Trophoblast cell (in vitro differentiated cells and primary cell): ENCODE measurements at regions not wholly inside any gene's neighbourhood (a gene's known extent, or its start where the extent isn't known, plus 50 kb on each side); places are given as distances from the start of the nearest gene placed in this dataset.

Experiments
- DNase-seq, 2 donors: peaks; one replicate each; pipeline ENCODE4 v3.0.0-alpha.2; 2016
- H2AFZ ChIP-seq: 2 replicates; pipeline ENCODE4 v1.6.1; 2013; ENCODE audit warnings: low read length, moderate library complexity, mild to moderate bottlenecking; ENCODE audit not compliant: insufficient read depth, poor library complexity
- H2AK5ac ChIP-seq: 2 replicates; pipeline ENCODE4 v1.6.1; 2013; ENCODE audit warnings: mild to moderate bottlenecking, low read length
- H2BK120ac ChIP-seq: 2 replicates; pipeline ENCODE4 v1.6.1; 2013; ENCODE audit warnings: low read length, mild to moderate bottlenecking, moderate library complexity; ENCODE audit not compliant: insufficient read depth, poor library complexity
- H2BK12ac ChIP-seq: 2 replicates; pipeline ENCODE4 v1.6.1; 2013; ENCODE audit warnings: mild to moderate bottlenecking, low read length, moderate library complexity
- H2BK5ac ChIP-seq: 2 replicates; pipeline ENCODE4 v1.6.1; 2013; ENCODE audit warnings: low read length, low read depth, moderate library complexity, mild to moderate bottlenecking; ENCODE audit not compliant: poor library complexity
- H3K14ac ChIP-seq: 2 replicates; pipeline ENCODE4 v1.6.1; 2013; ENCODE audit warnings: mild to moderate bottlenecking, low read length
- H3K18ac ChIP-seq: 2 replicates; pipeline ENCODE4 v1.6.1; 2013; ENCODE audit warnings: mild to moderate bottlenecking, low read length
- H3K23ac ChIP-seq: 2 replicates; pipeline ENCODE4 v1.6.1; 2013; ENCODE audit warnings: low read length
- H3K27ac ChIP-seq: 2 replicates; pipeline ENCODE4 v1.5.1; 2013; ENCODE audit warnings: low read depth, mild to moderate bottlenecking, inconsistent platforms, low read length, moderate library complexity
- H3K27me3 ChIP-seq: 2 replicates; pipeline ENCODE4 v1.6.1; 2013; ENCODE audit warnings: inconsistent platforms, mild to moderate bottlenecking, low read length, moderate library complexity; ENCODE audit not compliant: insufficient read depth
- H3K36me3 ChIP-seq, 2 experiments: 1 replicate in 1 of 2; 2 replicates in 1 of 2; pipeline ENCODE4 v1.6.1; 2013; ENCODE audit warnings: low read length in 2 of 2, mild to moderate bottlenecking in 2 of 2, moderate library complexity in 1 of 2; ENCODE audit not compliant: insufficient read depth in 2 of 2, control insufficient read depth in 1 of 2
- H3K4ac ChIP-seq: 2 replicates; pipeline ENCODE4 v1.6.1; 2013; ENCODE audit warnings: low read depth, mild to moderate bottlenecking, low read length, moderate library complexity
- H3K4me1 ChIP-seq, 2 experiments: 1 replicate in 1 of 2; 2 replicates in 1 of 2; pipeline ENCODE4 v1.6.1; 2013; ENCODE audit warnings: low read length in 2 of 2, mild to moderate bottlenecking in 2 of 2, moderate library complexity in 1 of 2; ENCODE audit not compliant: insufficient read depth in 2 of 2, control insufficient read depth in 1 of 2
- H3K4me2 ChIP-seq: 2 replicates; pipeline ENCODE4 v1.6.1; 2013; ENCODE audit warnings: inconsistent platforms, mild to moderate bottlenecking, low read length, moderate library complexity
- H3K4me3 ChIP-seq: 2 replicates; pipeline ENCODE4 v1.5.1; 2013; ENCODE audit warnings: mild to moderate bottlenecking, low read depth, low read length, inconsistent platforms
- H3K79me1 ChIP-seq: one replicate; pipeline ENCODE4 v1.6.1; 2013; ENCODE audit warnings: low read length
- H3K79me2 ChIP-seq: 2 replicates; pipeline ENCODE4 v1.6.1; 2013; ENCODE audit warnings: low read length, mild to moderate bottlenecking; ENCODE audit not compliant: control insufficient read depth, insufficient read depth, poor library complexity
- H3K9ac ChIP-seq: 2 replicates; pipeline ENCODE4 v1.6.1; 2013; ENCODE audit warnings: mild to moderate bottlenecking, low read length
- H3K9me3 ChIP-seq: 2 replicates; pipeline ENCODE4 v1.6.1; 2013; ENCODE audit warnings: low read depth, mild to moderate bottlenecking, control low read depth, inconsistent platforms, low read length; ENCODE audit not compliant: insufficient read depth
- H4K12ac ChIP-seq: 2 replicates; pipeline ENCODE4 v1.6.1; 2013; ENCODE audit warnings: low read depth, mild to moderate bottlenecking, low read length, moderate library complexity
- H4K8ac ChIP-seq: 2 replicates; pipeline ENCODE4 v1.6.1; 2013; ENCODE audit warnings: low read depth, mild to moderate bottlenecking, low read length, moderate library complexity
- H4K91ac ChIP-seq: one replicate; pipeline ENCODE4 v1.6.1; 2013; ENCODE audit warnings: low read depth, mild to moderate bottlenecking, low read length, moderate library complexity
- WGBS: extraction: QIAGEN DNeasy Blood & Tissue Kit; methylation state at CpG from one replicate; pipeline ENCODE4 v1.1.7; 2013; ENCODE audit warnings: missing lambda C conversion rate; ENCODE audit not compliant: insufficient read length, insufficient coverage; ENCODE audit errors: extremely low coverage; 5-methylcytosine and 5-hydroxymethylcytosine counted together

GRCh38 chr11:127226949-127227348 lies 226.4 kb upstream of the KIRREL3 start:
- Histone ChIP-seq H3K14ac (no peak overlapping the region), H3K9me3 (no peaks in the 10 kb centered on the region), H4K8ac (no peak overlapping the region), H3K79me1 (no peaks in the 10 kb centered on the region), H3K36me3 (no peaks in the 10 kb centered on the region), H3K79me2 (no peaks in the 10 kb centered on the region), H3K18ac (no peak overlapping the region), H4K12ac (no peak overlapping the region), H3K23ac (no peak overlapping the region), H3K4me1 (no peaks in the 10 kb centered on the region), H3K27ac (no peak overlapping the region), H2AFZ (no peak overlapping the region), H3K4me2 (no peak overlapping the region), H2BK12ac (no peak overlapping the region), H2AK5ac (no peak overlapping the region), H3K9ac (no peak overlapping the region), H3K27me3 (no peaks in the 10 kb centered on the region), H3K4me3 (no peak overlapping the region), H2BK5ac (no peak overlapping the region), H4K91ac (no peak overlapping the region), H3K4ac (no peak overlapping the region), H2BK120ac (no peak overlapping the region)
- DNase-seq, result no peak
- WGBS, result no CpG with 5 or more reads among the region's 2 CpGs

- H4K8ac ChIP-seq, result no peak overlapping the region
- H3K23ac ChIP-seq, result no peak overlapping the region
- no peaks in the 10 kb centered on the region for H3K4me1 ChIP-seq
- no peak overlapping the region for H3K9ac ChIP-seq
- no peak overlapping the region for H2BK5ac ChIP-seq
- DNase-seq, result no peak
- H3K18ac ChIP-seq, result no peak overlapping the region
- H2BK12ac ChIP-seq, result no peak overlapping the region
- H4K91ac ChIP-seq, result no peak overlapping the region
- no peaks in the 10 kb centered on the region for H3K79me1 ChIP-seq
- H3K79me2 ChIP-seq, result no peaks in the 10 kb centered on the region
- H4K12ac ChIP-seq, result no peak overlapping the region
- WGBS, result no CpG with 5 or more reads among the region's 1 CpG
- no peak overlapping the region for H2BK120ac ChIP-seq
- no peak overlapping the region for H3K27ac ChIP-seq
- no peak overlapping the region for H3K14ac ChIP-seq
- H3K4me2 ChIP-seq, result no peak overlapping the region
- H2AFZ ChIP-seq, result no peak overlapping the region
- no peak overlapping the region for H3K4me3 ChIP-seq
- no peak overlapping the region for H2AK5ac ChIP-seq
- H3K4ac ChIP-seq, result no peak overlapping the region
- no peaks in the 10 kb centered on the region for H3K27me3 ChIP-seq
- H3K36me3 ChIP-seq, result no peaks in the 10 kb centered on the region
- H3K9me3 ChIP-seq, result no peaks in the 10 kb centered on the region
Observed at GRCh38 chr11:127226380-127226779, 225.8 kb upstream of the KIRREL3 start.

DNA sequence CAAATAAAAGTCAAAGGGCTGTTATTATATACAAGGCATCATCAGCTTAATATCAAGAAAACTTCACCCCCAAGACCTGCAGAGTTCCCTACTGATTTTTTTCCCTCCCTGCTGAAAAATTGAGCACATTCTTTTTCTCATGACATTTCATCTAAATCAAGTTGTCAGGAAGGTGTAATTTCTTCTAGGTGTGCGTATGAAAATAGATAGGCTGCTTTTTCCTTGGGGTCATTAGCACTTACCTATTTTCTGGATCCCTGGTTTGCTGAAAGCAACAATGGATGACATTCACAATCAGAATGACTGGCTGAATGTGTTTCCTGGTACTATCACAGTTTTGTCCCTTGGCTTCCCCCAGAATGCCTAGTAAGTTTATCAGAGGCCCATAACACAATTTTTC lies 225.0 kb upstream of the KIRREL3 start:
- no peaks in the 10 kb centered on the region for H3K27me3 ChIP-seq
- no peak overlapping the region for H4K8ac ChIP-seq
- H3K9me3 ChIP-seq, result no peaks in the 10 kb centered on the region
- no CpG with 5 or more reads among the region's 1 CpG for WGBS
- no peak overlapping the region for H3K14ac ChIP-seq
- no peak overlapping the region for H3K9ac ChIP-seq
- no peaks in the 10 kb centered on the region for H3K79me2 ChIP-seq
- no peak overlapping the region for H2AK5ac ChIP-seq
- no peak overlapping the region for H2BK120ac ChIP-seq
- no peaks in the 10 kb centered on the region for H3K79me1 ChIP-seq
- no peak overlapping the region for H3K4me2 ChIP-seq
- H3K36me3 ChIP-seq, result no peaks in the 10 kb centered on the region
- DNase-seq, result no peak
- H3K23ac ChIP-seq, result no peak overlapping the region
- H3K4me1 ChIP-seq, result no peaks in the 10 kb centered on the region
- no peak overlapping the region for H2BK12ac ChIP-seq
- H3K18ac ChIP-seq, result no peak overlapping the region
- H2BK5ac ChIP-seq, result no peak overlapping the region
- H4K12ac ChIP-seq, result no peak overlapping the region
- no peak overlapping the region for H4K91ac ChIP-seq
- no peak overlapping the region for H3K4me3 ChIP-seq
- no peak overlapping the region for H3K4ac ChIP-seq
- no peak overlapping the region for H3K27ac ChIP-seq
- H2AFZ ChIP-seq, result no peak overlapping the region

- no peaks in the 10 kb centered on the region for H3K79me1 ChIP-seq
- H3K4me1 ChIP-seq, result no peaks in the 10 kb centered on the region
- no peak for DNase-seq
- no peaks in the 10 kb centered on the region for H3K27me3 ChIP-seq
- no peaks in the 10 kb centered on the region for H3K36me3 ChIP-seq
- H3K23ac ChIP-seq, result no peak overlapping the region
- H3K9me3 ChIP-seq, result no peaks in the 10 kb centered on the region
- no peak overlapping the region for H4K8ac ChIP-seq
- H2AFZ ChIP-seq, result no peak overlapping the region
- H4K12ac ChIP-seq, result no peak overlapping the region
- H2AK5ac ChIP-seq, result no peak overlapping the region
- H3K27ac ChIP-seq, result no peak overlapping the region
- H2BK120ac ChIP-seq, result no peak overlapping the region
- no peak overlapping the region for H4K91ac ChIP-seq
- no peak overlapping the region for H3K14ac ChIP-seq
- H3K4me3 ChIP-seq, result no peak overlapping the region
- H3K79me2 ChIP-seq, result no peaks in the 10 kb centered on the region
- H3K4ac ChIP-seq, result no peak overlapping the region
- no peak overlapping the region for H3K9ac ChIP-seq
- H3K18ac ChIP-seq, result no peak overlapping the region
- no peak overlapping the region for H3K4me2 ChIP-seq
- WGBS, result no CpG with 5 or more reads among the region's 2 CpGs
- no peak overlapping the region for H2BK5ac ChIP-seq
- H2BK12ac ChIP-seq, result no peak overlapping the region
Observed at GRCh38 chr11:127224276-127224675, 223.7 kb upstream of the KIRREL3 start.
